NCI-H524 treated with DMSO at 0.1 percent for 48 hours (cell line): ENCODE measurements at regions not wholly inside any gene's neighbourhood (a gene's known extent, or its start where the extent isn't known, plus 50 kb on each side); places are given as distances from the start of the nearest gene placed in this dataset.
"Not testable (repeated sequence)": the region's sequence is repeated elsewhere in the genome, so short reads cannot be mapped to it uniquely, and the experiment has no call there.

Source experiments
- DNase-seq: peaks from one replicate; lab custom pipeline; 2025; lab: John Stamatoyannopoulos, UW

DNA sequence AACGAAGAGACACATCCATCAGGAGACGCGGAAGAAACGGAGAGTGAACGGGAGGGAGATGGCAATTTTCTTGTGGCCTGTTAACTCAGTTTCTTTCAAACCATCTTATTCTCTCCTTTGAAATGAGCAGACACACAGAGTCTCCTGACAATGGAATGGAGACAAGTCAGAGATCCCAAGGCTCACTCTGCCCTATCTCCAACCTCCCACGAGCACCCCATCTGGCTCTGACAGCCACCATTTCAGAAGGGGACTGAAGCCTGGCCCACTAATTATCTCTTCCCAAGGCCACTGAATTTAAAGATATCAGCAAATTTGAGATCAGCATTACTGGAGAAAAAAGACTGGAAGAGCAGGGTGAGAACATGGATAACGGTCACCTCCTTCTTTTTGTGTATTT lies 215.6 kb downstream of the DHX15 start:
- no peak for DNase-seq

DNA sequence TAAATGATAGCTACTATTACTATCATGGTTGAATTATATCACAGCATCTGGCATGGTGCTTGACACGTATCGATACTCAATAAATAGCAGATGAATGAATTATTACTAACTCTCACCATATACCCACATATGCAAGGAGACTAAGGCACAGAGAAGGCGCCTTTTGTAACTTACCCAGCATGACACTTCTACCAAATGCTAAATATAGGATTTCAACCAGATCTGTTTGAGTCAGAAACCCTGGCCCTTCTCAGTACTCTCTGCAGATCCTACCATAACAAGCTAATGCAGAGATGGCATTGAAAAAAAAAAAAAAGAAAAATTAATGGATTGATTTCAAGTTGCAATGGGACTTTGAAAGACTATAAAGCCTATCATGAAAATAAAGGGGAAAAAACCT lies 219.5 kb downstream of the DHX15 start:
- no peak for DNase-seq

DNA sequence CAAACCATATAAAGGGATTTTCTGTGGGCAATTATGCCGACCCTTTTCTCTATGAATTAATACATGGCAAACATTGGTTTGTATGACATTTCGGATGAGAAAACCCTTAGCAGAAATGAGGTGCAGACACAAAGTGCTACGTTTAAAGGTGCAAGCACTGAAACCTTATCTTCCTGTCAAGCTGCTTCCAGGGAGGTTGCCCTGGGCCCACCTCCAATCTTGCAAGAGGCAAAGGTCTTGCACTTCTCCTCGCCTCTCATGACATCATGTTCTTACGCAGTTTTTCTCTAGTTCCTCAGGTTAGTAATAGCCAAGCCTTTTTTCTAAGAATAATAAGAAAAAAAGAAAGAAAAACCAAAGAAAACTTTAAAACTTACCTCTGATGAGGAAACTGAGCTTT lies 220.1 kb downstream of the DHX15 start:
- no peak for DNase-seq

DNA sequence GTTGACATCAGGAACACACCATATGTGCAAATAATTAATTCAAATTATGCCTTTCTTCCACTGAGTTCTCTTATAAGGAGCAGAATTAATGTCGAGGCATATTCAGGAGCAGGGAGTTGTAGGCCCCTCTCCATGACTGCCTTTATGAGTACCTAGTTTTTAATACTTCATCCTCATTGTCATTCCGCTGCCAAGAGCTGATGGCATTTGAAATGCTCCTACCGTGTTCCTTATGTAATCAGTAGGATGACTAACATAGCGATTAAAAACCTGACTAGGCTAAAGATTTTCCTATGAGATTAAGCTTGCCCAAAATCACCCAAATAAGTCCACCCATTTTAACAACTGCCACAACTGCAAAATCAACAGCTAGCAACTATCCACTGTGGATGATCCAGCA lies 220.6 kb downstream of the DHX15 start:
- no peak for DNase-seq

DNA sequence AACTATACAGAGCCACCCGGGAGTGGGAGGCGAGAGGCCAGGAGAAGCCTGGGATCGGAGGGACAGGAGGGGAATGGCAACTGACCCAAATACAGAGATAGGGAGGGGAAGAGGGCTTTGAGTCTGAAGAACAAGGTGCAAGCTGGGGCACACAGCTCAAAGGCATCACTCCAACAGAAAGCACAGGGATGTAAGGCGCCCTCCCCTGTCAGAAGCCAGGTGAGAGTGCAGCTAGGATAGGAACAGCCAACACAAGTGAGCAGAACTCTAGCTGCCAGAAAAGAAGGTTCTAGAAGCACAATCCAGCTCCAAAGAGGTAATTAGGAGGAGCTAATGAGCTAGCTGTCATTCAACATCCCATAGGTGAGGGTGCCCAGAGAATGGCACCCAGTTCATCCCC lies 232.2 kb downstream of the DHX15 start:
- no peak for DNase-seq

DNA sequence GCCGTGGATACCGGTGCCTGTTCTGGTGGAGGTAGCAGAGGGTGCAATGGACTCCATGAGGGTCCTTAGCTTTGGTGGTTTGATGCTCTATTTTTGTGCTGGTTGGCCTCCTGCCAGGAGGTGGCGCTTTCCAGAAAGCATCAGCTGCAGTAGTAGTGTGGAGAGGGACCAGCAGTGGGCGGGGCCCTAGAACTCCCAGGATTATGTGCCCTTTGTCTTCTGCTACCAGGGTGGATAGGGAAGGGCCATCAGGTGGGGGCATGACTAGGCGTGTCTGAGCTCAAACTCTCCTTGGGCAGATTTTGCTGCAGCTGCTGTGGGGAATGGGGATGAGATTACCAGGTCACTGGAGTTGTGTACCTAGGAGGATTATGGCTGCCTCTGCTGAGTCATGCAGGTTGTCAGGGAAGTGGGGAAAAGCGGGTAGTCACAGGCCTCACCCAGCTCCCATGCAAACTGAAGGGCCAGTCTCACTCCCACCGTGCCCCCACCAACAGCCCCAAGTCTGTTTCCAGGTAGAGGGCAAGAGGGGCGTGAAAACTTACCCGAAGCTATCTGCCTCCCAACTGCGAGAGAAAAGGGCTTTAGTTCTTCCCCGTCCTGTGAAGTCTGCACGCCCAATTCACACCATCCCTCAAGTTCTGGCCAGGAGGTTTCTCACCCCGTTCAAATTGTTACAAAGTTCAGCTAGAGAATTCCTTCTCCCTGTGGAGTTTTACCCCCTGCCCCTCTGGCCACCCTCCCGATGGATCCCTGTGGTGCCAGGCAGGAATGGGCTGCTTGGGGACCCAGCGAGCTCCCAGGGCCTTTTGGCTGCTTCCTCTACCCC lies 235.0 kb downstream of the DHX15 start:
- DNase-seq = not testable (repeated sequence)

DNA sequence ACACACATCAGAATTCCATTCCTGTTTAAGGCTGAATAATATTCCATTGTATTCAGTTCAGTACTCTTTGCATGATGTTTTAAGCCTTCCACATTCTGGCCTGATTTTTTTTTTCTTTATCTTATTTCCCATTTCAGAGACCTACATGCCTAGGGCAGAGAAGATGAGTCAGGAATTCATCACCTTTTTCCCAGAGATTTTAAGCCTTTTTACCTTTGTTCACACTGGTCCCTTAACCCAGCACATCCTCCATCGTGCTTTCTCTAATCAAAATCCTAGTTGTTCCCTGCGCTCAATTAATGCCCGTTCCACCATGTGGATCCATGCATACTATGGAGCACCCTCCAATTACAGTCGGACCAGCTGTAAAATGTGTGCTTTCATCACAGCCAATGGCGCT lies 245.1 kb downstream of the DHX15 start:
- no peak for DNase-seq

DNA sequence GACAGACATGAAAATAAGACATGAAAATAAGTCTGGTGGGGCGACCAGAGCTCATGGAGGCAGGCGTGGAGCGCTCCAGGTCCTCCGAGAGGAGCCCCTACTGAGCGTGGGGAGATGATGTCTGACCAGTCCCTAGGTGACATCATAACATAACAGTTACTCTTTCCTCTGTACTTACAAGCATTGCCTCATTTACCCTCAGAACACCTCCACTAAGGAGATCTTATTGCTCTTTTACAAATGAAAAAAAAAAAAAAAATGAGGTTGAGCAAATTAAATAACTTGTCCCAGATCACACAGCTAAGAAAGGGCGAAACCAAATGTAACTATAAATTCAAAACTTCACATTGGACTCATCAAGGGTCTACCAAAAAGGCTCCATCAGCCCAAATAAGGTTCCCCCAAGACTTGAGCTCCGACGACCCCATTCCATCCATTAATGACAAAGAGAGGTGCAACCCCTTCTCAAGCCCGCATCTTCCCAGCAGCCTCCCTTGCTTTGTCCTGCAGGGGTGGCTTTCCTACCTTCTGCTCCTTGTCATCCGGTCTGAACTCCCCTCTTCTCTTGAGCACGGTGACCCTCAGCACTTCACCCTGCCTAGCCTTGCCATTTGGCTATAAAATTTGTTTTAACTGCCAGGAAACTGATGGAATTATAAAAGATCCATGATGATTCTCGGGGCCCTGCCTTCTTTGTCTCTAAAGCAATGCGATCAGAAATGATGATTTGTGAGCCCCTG lies 246.7 kb downstream of the DHX15 start:
- DNase-seq = no peak

DNA sequence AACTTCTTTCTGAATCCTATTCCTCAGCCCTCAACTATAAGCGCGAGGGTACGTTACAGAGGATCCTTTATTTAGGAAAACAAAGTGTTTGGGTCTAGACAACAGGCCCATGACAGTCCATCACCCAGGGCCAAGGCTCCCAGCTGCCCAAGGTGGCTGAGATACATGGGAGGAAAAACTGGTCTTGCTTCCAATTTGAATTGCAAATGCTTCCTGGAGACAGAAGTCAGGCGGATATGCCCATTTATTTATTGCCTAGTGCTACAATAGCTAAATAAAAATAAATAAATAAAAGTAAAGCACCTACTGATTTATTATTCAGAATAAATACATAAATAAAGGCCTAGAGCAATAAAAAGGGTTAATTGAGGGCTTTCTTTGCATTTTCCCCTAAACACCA lies 248.7 kb downstream of the DHX15 start:
- no peak for DNase-seq

DNA sequence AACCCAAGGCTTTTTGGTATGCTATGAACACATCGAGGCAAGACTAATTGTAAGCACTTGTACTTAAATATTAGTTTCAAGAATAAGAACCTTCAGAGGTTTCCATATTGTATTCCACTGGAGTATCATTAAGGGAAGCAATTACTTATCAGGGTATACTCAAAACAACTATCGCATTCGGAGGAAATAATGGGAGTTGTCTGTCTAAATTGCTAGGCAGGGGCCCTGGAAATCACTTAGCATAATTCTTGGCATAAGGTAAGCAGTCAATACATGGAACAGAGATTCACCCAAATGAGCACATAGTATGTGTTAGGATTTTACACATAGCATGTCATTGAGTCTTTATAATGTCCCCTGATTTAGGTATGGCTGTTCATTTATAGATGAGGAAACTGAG lies 249.4 kb downstream of the DHX15 start:
- no peak for DNase-seq

DNA sequence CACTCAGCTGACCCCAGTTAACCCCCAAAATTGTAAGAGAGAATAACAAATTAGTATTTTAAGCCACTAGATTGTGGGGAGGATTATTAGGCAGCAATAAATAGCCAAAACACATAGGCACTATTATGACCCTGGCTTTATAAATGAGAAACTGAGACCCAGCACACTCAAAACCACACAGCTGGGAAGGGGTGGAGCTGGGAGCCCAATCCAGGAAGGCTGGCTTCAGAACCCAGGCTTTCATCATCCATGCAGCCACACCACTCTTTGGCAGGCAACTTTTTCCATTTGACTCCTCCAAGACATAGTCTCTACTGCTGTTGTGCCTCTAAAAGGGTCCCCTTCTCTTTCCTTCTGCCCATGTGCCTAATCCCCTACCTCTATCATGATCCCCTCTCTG lies 253.8 kb downstream of the DHX15 start:
- DNase-seq = no peak

DNA sequence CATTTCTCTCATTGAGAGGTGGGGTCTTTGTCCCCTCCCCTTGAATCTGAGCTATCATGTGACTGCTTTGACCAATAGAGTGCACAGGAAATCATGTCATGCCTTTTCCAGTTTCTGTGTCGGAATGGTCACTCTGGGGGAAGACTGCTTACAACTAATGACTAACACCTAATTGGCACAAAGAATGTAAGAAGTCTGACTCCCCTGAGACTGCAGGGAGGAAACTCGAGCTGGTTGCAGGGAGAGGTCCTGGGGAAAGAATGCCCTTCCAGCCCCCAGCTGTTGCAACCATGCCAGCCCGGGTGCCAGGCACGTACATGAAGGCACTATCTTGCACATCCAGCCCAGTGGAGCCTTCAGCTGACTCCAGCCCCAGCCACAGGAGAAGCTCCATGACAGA lies 254.2 kb downstream of the DHX15 start:
- DNase-seq = no peak

DNA sequence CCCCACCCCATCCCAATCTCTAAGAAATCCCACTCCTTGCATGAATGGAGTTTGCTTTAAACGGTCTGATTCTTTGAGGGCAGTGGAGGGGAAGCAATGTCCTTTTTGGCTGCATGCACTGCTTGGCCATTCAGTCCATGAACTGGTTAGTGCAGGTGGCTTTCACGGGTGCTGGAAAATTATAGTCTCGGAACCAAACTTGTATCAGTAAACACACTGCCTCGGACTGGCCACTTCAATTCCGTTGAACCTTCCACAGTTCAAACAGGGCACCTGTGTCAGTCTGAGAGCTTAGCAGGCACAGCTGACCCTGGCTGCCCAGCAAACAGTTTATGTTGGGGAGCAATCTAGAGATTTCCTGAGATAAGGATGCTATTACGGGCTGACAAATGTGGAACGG lies 255.6 kb downstream of the DHX15 start:
- no peak for DNase-seq

DNA sequence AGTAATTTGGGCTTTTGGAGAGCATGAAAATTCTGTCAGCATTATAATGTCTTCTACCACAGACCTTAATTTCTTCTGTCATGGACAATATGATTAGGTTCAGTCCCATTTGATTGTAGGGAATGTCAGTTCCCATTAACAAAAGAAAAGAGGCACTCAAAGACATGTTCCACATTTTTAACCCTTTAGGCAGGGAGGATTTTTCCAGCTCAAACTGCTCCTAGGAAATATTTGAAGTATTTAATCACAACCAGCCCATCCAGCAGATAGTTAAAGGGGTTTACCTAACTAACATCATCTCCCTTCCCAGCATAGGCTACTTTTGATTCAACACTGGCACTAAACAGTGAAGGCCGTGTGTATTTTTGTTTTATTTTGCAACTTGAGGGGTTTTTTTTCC lies 256.0 kb downstream of the DHX15 start:
- DNase-seq = no peak

DNA sequence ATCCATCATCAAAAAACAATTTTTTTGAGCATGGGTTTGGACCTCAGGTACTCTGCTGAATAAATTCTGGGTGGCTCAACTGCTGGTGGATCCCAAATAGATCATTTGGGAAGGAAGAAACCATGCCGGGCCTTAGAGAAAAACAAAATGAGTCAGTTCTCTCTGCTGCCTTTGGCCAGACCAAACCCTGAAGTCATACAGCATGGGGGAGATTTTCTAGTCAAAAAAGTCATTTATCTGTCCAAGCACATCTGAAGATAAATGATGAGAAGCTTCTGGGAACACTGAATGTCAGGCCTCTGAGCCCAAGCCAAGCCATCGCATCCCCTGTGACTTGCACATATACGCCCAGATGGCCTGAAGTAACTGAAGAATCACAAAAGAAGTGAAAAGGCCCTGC lies 261.4 kb downstream of the DHX15 start:
- DNase-seq = no peak

DNA sequence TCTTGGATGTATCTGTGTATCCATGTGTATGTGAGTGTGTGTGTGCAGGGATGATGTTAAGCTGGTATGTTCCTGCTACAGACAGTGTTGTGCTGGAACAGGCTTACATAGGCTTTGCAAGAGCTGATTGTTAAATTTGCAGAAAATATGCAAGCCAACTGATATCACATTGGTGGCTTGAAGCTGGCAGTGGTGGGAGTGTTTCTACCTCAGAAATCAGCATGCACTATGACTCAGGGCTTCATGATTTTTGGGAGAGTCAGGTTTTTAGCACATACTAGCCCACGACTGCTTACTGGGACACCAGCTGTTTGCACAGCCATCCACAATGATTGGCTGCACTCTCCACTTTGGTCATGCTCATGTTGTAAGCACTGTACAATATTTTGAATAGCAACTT lies 261.8 kb downstream of the DHX15 start:
- DNase-seq = no peak

DNA sequence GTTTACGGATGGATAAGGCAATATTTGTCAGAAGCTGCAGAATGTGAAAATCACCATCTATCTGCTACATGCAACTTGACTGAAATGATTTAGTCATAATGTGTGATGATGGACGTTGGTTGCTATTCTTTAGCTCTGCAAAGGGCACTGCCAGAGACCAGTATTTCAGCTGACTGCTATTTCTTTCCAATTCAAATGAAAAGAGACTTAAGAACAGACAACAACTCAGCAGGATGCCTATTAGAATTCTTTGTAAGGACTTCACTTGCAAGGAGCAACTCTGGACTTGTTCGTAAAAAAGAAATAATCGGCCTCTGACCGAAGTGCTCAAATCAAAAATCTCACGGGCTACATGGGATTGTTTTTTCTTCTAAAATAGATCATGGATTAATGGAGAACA lies 262.7 kb downstream of the DHX15 start:
- no peak for DNase-seq

DNA sequence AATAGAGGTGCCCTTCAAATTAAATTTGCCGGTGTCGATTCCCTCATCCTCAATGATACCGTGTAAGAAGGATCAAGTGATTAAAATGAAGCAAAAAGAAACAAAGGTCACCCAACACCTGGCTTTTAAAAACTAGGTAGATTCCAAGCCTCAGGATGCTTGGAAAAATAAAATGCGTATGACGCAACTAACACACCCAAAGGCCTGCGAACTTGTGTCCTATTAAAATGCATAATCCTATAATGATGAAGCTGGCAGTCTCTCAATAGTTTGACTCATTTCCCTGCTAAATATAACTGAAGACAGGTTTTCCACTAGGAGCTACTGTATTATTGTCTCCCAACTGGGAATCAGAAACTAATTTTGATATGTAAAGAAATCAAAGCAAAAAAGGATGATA lies 263.2 kb downstream of the DHX15 start:
- no peak for DNase-seq

DNA sequence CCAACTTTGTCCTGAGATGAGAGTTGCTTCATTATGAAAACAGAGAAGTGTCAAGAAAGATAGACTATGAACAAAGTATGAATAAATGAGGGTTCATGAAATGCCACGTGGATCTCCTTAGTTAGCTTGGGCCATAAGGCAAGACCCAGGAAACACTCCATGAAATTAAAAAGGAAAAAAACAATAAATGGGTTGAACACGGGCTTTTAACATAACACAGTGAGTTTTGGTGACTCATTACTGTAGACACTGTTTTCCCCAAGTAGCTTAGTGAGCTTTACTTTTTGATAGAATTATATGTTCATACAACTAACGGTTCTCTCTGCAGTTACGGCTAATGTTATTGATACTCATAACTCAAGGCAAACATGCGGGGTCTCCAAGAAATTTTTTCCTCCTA lies 265.0 kb downstream of the DHX15 start:
- no peak for DNase-seq

DNA sequence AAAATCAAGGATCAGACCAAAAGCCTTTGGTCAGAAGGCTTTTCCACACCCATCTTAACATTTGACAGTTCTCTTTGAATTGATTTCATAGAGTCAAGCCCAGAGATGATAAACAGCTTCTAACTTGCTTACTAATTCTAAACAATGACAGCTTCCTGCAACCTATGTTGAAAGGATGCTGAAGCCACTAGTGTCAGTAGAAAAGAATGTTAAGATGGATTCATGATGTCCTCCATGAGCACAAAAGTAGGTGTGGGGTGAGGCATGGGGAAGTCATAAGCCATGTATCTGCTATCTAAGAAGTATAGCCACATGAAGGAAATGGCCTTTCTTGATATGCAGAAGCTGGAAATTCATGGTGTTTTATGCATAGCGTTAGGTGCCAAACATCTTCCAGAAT lies 269.3 kb downstream of the DHX15 start:
- DNase-seq = no peak

DNA sequence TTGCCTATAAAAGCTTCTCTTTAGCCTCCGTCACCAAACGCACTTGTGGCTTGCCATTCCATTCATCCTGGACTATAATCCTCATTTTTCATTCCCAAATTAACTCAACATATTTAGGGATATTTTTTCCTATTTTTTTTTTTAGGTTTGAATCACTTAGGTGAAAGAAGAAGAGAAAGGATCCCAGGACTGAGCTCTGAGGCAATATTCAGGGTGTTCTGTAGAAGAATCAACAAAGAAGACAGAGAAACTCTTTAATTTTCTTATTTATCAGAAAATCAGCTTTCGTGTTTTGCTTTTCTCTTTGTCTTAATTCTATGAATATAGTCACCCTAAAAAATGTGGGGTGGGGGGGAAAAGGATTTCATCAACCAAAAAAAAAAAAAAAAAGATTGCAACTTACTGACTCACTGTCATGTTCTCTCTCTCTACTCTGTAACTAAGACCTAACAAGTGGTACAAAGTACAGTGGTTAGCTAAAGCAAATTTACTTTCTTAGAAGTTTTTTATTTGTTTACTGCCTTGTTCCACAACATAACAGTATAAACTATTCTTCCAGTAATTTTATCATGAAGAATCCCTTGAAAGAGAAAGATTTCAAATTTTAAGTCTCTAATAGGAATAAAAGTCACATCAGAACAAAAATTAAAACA lies 272.0 kb downstream of the DHX15 start:
- no peak for DNase-seq

DNA sequence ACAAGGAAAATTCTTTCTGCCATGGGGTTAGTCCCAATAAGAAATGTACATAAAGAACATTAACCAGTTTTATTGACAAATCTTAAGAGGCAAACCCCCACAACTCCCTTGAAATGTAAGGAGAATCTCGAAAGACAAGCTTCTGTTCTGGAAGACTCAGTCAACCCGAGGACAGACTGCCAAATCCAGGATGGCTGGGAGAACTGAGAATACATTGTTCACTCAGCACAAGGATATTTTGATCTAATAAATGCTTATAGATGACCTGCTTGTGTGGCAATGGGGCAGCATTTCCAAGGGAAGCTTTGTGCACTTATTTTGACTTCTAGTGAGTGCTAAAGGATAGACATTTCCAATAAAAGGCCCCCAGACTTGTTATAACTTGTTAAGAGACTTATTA lies 280.4 kb downstream of the DHX15 start:
- no peak for DNase-seq

DNA sequence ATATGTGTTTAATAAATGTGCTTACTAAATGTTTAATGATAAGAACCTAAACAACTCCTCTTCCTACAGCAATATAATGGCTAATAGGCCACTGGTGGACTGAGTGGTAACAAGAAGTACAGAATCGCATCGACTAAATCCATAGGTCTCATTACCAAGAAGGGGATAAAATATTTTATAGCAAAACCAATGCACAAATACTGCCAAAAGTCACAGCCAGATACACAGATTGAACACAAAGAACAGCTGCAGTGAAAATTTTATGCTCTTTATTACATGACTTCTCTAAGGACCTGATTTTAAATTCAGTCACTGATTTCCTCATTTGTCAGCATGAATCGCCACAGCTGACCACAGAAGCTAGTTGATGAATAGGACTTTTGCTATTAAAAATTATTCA lies 285.4 kb downstream of the DHX15 start:
- DNase-seq = no peak
